Activated CD4-positive, alpha-beta T cell treated with anti-CD3 and anti-CD28 coated beads for 36 hours (primary cell): ENCODE measurements at regions not wholly inside any gene's neighbourhood (a gene's known extent, or its start where the extent isn't known, plus 50 kb on each side); places are given as distances from the start of the nearest gene placed in this dataset.
"Not testable (repeated sequence)": the region's sequence is repeated elsewhere in the genome, so short reads cannot be mapped to it uniquely, and the experiment has no call there.

Source experiments
- ATAC-seq: fragments of 200-7000 bp; cut with Tn5 transposase; one replicate; pipeline ENCODE4 v1.10.0; 2021; ENCODE audit warnings: mild to moderate bottlenecking, moderate library complexity
- CTCF ChIA-PET: fragments of 350-600 bp; sonication (Branson Sonifier 250); formaldehyde crosslinking; loops from one replicate; lab custom pipeline; 2021; ENCODE audit warnings: antibody characterized with exemption; lab: Charles Lee
- POLR2A ChIA-PET: fragments of 350-600 bp; sonication (Branson Sonifier 250); formaldehyde crosslinking; loops from one replicate; lab custom pipeline; 2021; ENCODE audit warnings: antibody characterized with exemption, inconsistent platforms; lab: Charles Lee
- DNase-seq: peaks from one replicate; pipeline ENCODE4 v3.0.0-alpha.2; 2020
- H3K27ac Mint-ChIP-seq: one replicate; pipeline ENCODE4 v1.8.0; 2021; ENCODE audit warnings: mixed read lengths
- H3K27me3 Mint-ChIP-seq: one replicate; pipeline ENCODE4 v1.8.0; 2021; ENCODE audit warnings: mixed read lengths
- H3K36me3 Mint-ChIP-seq: one replicate; pipeline ENCODE4 v1.8.0; 2021; ENCODE audit warnings: low read depth, mixed read lengths
- H3K4me1 Mint-ChIP-seq: one replicate; pipeline ENCODE4 v1.8.0; 2021; ENCODE audit warnings: mixed read lengths
- H3K4me3 Mint-ChIP-seq: one replicate; pipeline ENCODE4 v1.8.0; 2021; ENCODE audit warnings: mild to moderate bottlenecking, moderate library complexity, mixed read lengths
- H3K9me3 Mint-ChIP-seq: one replicate; pipeline ENCODE4 v1.8.0; 2021; ENCODE audit warnings: low read depth, mixed read lengths
- intact Hi-C, 2 experiments: fragments of 100-400 bp; cut with DNase I in 1 of 2; cut with micrococcal nuclease in 1 of 2; formaldehyde crosslinking; loops; one replicate each; pipeline versions ENCODE4 v1.14.2 to v1.15.1; 2022 to 2024; cut with DNase I, micrococcal nuclease

DNA sequence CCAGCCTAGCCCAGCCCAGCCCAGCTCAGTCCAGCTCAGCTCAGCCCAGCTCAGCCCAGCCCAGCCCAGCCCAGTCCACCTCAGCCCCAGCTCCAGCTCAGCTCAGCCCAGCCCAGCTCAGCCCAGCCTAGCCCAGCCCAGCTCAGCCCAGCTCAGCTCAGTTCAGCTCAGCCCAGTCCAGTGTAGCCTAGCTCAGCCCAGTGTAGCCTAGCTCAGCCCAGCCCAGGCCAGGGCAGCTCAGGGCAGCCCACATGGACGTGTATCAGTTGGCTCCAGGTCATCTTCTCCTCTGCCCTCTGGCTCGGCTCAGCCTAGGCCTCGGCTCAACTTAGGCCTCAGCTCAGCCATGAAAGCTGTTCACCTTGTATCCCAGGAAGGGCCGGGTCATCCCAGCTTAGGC lies 64.7 kb downstream of the TMEM121 start:
- ATAC-seq = no peak
- POLR2A ChIA-PET = no interaction called here

DNA sequence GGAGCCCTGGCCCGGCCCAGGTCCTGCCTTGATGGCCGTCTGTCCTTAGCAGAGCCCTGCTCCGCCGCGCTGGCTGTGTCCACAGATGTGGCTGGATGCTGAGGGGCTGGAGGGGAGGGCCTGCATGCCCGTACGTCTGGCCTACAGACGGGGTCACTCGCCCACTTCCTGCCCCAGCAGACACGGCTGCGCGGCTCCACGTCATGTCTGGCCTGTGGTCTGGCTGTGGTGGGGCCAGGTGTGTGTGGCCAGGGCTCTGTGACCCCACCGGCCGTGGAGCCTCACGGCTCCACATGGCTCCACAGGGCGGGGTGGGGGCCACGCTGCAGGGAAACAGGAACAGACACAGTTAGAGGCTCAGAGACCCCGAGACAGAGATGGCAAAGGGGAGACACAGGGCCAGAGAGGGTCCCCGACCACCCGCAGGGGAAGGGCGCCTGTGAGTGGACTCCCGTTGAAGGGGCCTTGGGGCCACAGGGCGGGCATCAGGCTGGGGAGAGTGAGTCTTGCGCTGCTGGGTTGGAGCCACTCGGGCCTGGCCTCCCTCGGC lies 65.5 kb downstream of the TMEM121 start:
- intact Hi-C loops, H3K36me3 Mint-ChIP-seq, H3K4me1 Mint-ChIP-seq, H3K4me3 Mint-ChIP-seq, H3K27me3 Mint-ChIP-seq, POLR2A ChIA-PET, ATAC-seq, DNase-seq, H3K27ac Mint-ChIP-seq, H3K9me3 Mint-ChIP-seq, CTCF ChIA-PET: not testable (repeated sequence)

More for the DNA sequence above, 64.7 kb downstream of the TMEM121 start:
- no peak for DNase-seq
- Mint-ChIP-seq H3K9me3 (no peaks in the 10 kb centered on the region), H3K27me3 (no peaks in the 10 kb centered on the region), H3K4me1 (no peaks in the 10 kb centered on the region), H3K36me3 (no peaks in the 10 kb centered on the region), H3K27ac (no peak overlapping the region), H3K4me3 (no peak overlapping the region)
- intact Hi-C loops = no loop called here
- CTCF ChIA-PET = no interaction called here

- H3K9me3 Mint-ChIP-seq, H3K27ac Mint-ChIP-seq, H3K27me3 Mint-ChIP-seq, POLR2A ChIA-PET, CTCF ChIA-PET, DNase-seq, H3K36me3 Mint-ChIP-seq, H3K4me1 Mint-ChIP-seq, H3K4me3 Mint-ChIP-seq, intact Hi-C loops, ATAC-seq: not testable (repeated sequence)
Observed at GRCh38 chr14:105592646-105593045, 66.3 kb downstream of the TMEM121 start.

- DNase-seq, H3K4me3 Mint-ChIP-seq, POLR2A ChIA-PET: not testable (repeated sequence)
Observed at GRCh38 chr14:105595346-105595745, 69.0 kb downstream of the TMEM121 start.

GRCh38 chr14:105596374-105596773 lies 70.0 kb downstream of the TMEM121 start:
- CTCF ChIA-PET, H3K27ac Mint-ChIP-seq, DNase-seq, ATAC-seq, intact Hi-C loops, H3K9me3 Mint-ChIP-seq, H3K4me3 Mint-ChIP-seq, H3K36me3 Mint-ChIP-seq, H3K27me3 Mint-ChIP-seq, POLR2A ChIA-PET, H3K4me1 Mint-ChIP-seq: not testable (repeated sequence)

More at GRCh38 chr14:105595346-105595745, 69.0 kb downstream of the TMEM121 start:
- H3K27ac Mint-ChIP-seq, H3K9me3 Mint-ChIP-seq, H3K27me3 Mint-ChIP-seq, H3K36me3 Mint-ChIP-seq, CTCF ChIA-PET, ATAC-seq, H3K4me1 Mint-ChIP-seq, intact Hi-C loops: not testable (repeated sequence)

GRCh38 chr14:105598040-105598763 lies 71.8 kb downstream of the TMEM121 start:
- H3K4me3 Mint-ChIP-seq, POLR2A ChIA-PET, DNase-seq, H3K9me3 Mint-ChIP-seq, H3K27me3 Mint-ChIP-seq, H3K27ac Mint-ChIP-seq, H3K36me3 Mint-ChIP-seq, CTCF ChIA-PET, ATAC-seq, intact Hi-C loops, H3K4me1 Mint-ChIP-seq: not testable (repeated sequence)

- intact Hi-C loops, H3K4me1 Mint-ChIP-seq, H3K9me3 Mint-ChIP-seq, DNase-seq, H3K36me3 Mint-ChIP-seq, H3K27ac Mint-ChIP-seq, CTCF ChIA-PET, H3K4me3 Mint-ChIP-seq, H3K27me3 Mint-ChIP-seq, POLR2A ChIA-PET, ATAC-seq: not testable (repeated sequence)
Observed at GRCh38 chr14:105598925-105599586, 72.7 kb downstream of the TMEM121 start.

- H3K36me3 Mint-ChIP-seq, CTCF ChIA-PET, ATAC-seq, intact Hi-C loops, DNase-seq, H3K27ac Mint-ChIP-seq, H3K4me3 Mint-ChIP-seq, POLR2A ChIA-PET, H3K27me3 Mint-ChIP-seq, H3K4me1 Mint-ChIP-seq, H3K9me3 Mint-ChIP-seq: not testable (repeated sequence)
Observed at GRCh38 chr14:105600195-105600938, 74.0 kb downstream of the TMEM121 start.

DNA sequence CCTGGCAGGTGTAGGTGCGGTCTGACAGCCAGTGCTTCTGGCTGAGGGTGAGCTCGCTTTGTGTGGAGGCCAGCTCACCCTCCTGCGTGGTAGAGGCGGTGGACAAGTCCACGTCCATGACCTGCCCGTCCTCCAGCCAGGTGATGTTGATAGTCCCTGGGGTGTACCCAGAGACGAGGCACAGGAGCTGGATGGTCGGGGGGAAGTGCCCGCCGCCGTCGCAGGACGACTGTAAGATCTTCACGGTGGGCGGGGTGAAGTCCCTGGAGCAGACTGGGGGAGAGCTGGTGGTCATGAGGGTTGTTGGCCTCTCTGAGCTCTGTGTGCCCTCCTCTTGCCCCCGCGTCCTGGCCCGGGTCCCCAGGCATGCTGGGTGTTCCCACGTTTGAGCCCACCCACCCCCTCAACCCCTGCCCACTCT lies 74.6 kb downstream of the TMEM121 start:
- Mint-ChIP-seq H3K27ac (no peak overlapping the region), H3K9me3 (no peaks in the 10 kb centered on the region), H3K4me3 (no peak overlapping the region), H3K27me3 (no peaks in the 10 kb centered on the region), H3K4me1 (no peaks in the 10 kb centered on the region), H3K36me3 (no peaks in the 10 kb centered on the region)
- POLR2A ChIA-PET = no interaction called here
- intact Hi-C loops = no loop called here
- CTCF ChIA-PET = no interaction called here
- DNase-seq (no peak), ATAC-seq (no peak)

GRCh38 chr14:105601360-105602242 lies 75.2 kb downstream of the TMEM121 start:
- CTCF ChIA-PET = interaction anchor here (0.6 kb wide), 1 partner anchor 64 kb away, joined by 3 read pairs; no protein-coding TSS in a partner anchor
- Mint-ChIP-seq H3K27ac (no peak overlapping the region), H3K27me3 (no peaks in the 10 kb centered on the region), H3K4me3 (no peak overlapping the region), H3K36me3 (no peaks in the 10 kb centered on the region), H3K9me3 (no peaks in the 10 kb centered on the region), H3K4me1 (no peaks in the 10 kb centered on the region)
- DNase-seq (no peak), ATAC-seq (no peak)
- POLR2A ChIA-PET = no interaction called here
- intact Hi-C loops = no loop called here
